ENCODE measurements at regions not wholly inside any gene's neighbourhood (a gene's known extent, or its start where the extent isn't known, plus 50 kb on each side); places are given as distances from the start of the nearest gene placed in this dataset.

GRCh38 chr6:27025351-27025750 is 222.2 kb upstream of the PRSS16 start:
- Mint-ChIP-seq H3K36me3 (ENCODE audit: low read depth, unreplicated experiment) (no peaks in the 10 kb centered on the region), H3K4me1 (ENCODE audit: unreplicated experiment) (peaks cover 18% of the 10 kb centered on the region), H3K27ac (ENCODE audit: unreplicated experiment) (no peak overlapping the region), H3K9me3 (ENCODE audit: unreplicated experiment) (no peaks in the 10 kb centered on the region), H3K27me3 (ENCODE audit: unreplicated experiment) (peaks cover 2% of the 10 kb centered on the region), H3K4me3 (ENCODE audit: unreplicated experiment) (no peak overlapping the region)
- no peak for TF ChIP-seq CTCF (IDR thresholded peaks at IDR 0.05; ENCODE audit: unreplicated experiment)
- DNase-seq (ENCODE audit: low spot score) = no peak

DNA sequence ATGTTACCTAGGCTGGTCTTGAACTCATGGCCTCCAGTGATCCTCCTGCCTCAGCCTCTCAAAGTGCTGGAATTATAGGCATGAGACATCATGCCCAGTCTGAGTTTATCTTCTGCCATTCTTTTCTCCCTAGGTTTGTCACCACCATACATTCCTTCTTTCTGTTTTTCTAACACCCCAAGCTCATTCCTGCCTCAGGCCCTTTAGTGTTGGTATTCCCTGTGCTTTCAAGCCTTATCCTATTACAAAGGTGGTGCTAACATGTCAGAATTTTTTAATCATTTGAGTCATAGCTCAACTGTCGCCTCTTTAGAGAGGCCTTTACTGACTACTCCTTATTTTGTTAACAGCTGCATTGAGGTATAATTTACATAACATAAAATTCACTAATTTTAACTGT is 221.1 kb upstream of the PRSS16 start:
- Mint-ChIP-seq H3K4me1 (ENCODE audit: unreplicated experiment) (peaks cover 13% of the 10 kb centered on the region), H3K4me3 (ENCODE audit: unreplicated experiment) (no peak overlapping the region), H3K27ac (ENCODE audit: unreplicated experiment) (peak overlapping the region; percentile 32), H3K9me3 (ENCODE audit: unreplicated experiment) (no peaks in the 10 kb centered on the region), H3K36me3 (ENCODE audit: low read depth, unreplicated experiment) (no peaks in the 10 kb centered on the region), H3K27me3 (ENCODE audit: unreplicated experiment) (no peaks in the 10 kb centered on the region)
- DNase-seq (ENCODE audit: low spot score) = no peak
- no peak for TF ChIP-seq CTCF (IDR thresholded peaks at IDR 0.05; ENCODE audit: unreplicated experiment)

- TF ChIP-seq CTCF (IDR thresholded peaks at IDR 0.05; ENCODE audit: unreplicated experiment) = no peak
- no peaks in the 10 kb centered on the region for H3K36me3 Mint-ChIP-seq (ENCODE audit: low read depth, unreplicated experiment)
- H3K4me3 Mint-ChIP-seq (ENCODE audit: unreplicated experiment) = no peak overlapping the region
- H3K9me3 Mint-ChIP-seq (ENCODE audit: unreplicated experiment) = no peaks in the 10 kb centered on the region
- no peak overlapping the region for H3K27ac Mint-ChIP-seq (ENCODE audit: unreplicated experiment)
- no peaks in the 10 kb centered on the region for H3K27me3 Mint-ChIP-seq (ENCODE audit: unreplicated experiment)
- DNase-seq (ENCODE audit: low spot score) = no peak
- no peaks in the 10 kb centered on the region for H3K4me1 Mint-ChIP-seq (ENCODE audit: unreplicated experiment)
Observed at GRCh38 chr6:27031302-27031701, 216.2 kb upstream of the PRSS16 start.

GRCh38 chr6:27038498-27038897 is 209.0 kb upstream of the PRSS16 start:
- TF ChIP-seq CTCF (IDR thresholded peaks at IDR 0.05; ENCODE audit: unreplicated experiment) = no peak
- Mint-ChIP-seq H3K36me3 (ENCODE audit: low read depth, unreplicated experiment) (no peaks in the 10 kb centered on the region), H3K4me1 (ENCODE audit: unreplicated experiment) (peaks cover 11% of the 10 kb centered on the region)

GRCh38 chr6:27040244-27041042 is 207.1 kb upstream of the PRSS16 start:
- Mint-ChIP-seq H3K4me1 (ENCODE audit: unreplicated experiment) (peaks cover 11% of the 10 kb centered on the region), H3K27ac (ENCODE audit: unreplicated experiment) (peak overlapping the region; percentile 70), H3K27me3 (ENCODE audit: unreplicated experiment) (no peaks in the 10 kb centered on the region), H3K4me3 (ENCODE audit: unreplicated experiment) (no peak overlapping the region), H3K36me3 (ENCODE audit: low read depth, unreplicated experiment) (no peaks in the 10 kb centered on the region), H3K9me3 (ENCODE audit: unreplicated experiment) (no peaks in the 10 kb centered on the region)
- no peak for TF ChIP-seq CTCF (IDR thresholded peaks at IDR 0.05; ENCODE audit: unreplicated experiment)
- DNase-seq (ENCODE audit: low spot score) = no peak

More at GRCh38 chr6:27038498-27038897, 209.0 kb upstream of the PRSS16 start:
- Mint-ChIP-seq H3K4me3 (ENCODE audit: unreplicated experiment) (no peak overlapping the region), H3K27ac (ENCODE audit: unreplicated experiment) (no peak overlapping the region), H3K27me3 (ENCODE audit: unreplicated experiment) (no peaks in the 10 kb centered on the region), H3K9me3 (ENCODE audit: unreplicated experiment) (no peaks in the 10 kb centered on the region)
- DNase-seq (ENCODE audit: low spot score) = no peak
